Astrocyte of the cerebellum (primary cell): ENCODE measurements at regions not wholly inside any gene's neighbourhood (a gene's known extent, or its start where the extent isn't known, plus 50 kb on each side); places are given as distances from the start of the nearest gene placed in this dataset.

Source experiments
- DNase-seq: peaks from one replicate; pipeline ENCODE4 v3.0.0-alpha.2; 2011; ENCODE audit warnings: low read depth
- H3K4me3 ChIP-seq: 2 replicates; pipeline ENCODE4 v1.5.1; 2011; ENCODE audit warnings: mild to moderate bottlenecking, low read depth, low read length, moderate library complexity
- in situ Hi-C: cut with HindIII; loops from 2 replicates; pipeline ENCODE4 v1.10.0; 2017; ENCODE audit warnings: low sequenced_read_pairs
- TF ChIP-seq, protein P1 (sequence below): IDR thresholded peaks from 2 replicates; pipeline ENCODE4 v1.5.1; 2012; ENCODE audit warnings: low read length, low read depth, moderate library complexity, mild to moderate bottlenecking; ENCODE audit errors: missing control alignments

GRCh38 chr12:115708801-115709200, 568.7 kb downstream of the MED13L start:
- TF ChIP-seq, protein P1, sequence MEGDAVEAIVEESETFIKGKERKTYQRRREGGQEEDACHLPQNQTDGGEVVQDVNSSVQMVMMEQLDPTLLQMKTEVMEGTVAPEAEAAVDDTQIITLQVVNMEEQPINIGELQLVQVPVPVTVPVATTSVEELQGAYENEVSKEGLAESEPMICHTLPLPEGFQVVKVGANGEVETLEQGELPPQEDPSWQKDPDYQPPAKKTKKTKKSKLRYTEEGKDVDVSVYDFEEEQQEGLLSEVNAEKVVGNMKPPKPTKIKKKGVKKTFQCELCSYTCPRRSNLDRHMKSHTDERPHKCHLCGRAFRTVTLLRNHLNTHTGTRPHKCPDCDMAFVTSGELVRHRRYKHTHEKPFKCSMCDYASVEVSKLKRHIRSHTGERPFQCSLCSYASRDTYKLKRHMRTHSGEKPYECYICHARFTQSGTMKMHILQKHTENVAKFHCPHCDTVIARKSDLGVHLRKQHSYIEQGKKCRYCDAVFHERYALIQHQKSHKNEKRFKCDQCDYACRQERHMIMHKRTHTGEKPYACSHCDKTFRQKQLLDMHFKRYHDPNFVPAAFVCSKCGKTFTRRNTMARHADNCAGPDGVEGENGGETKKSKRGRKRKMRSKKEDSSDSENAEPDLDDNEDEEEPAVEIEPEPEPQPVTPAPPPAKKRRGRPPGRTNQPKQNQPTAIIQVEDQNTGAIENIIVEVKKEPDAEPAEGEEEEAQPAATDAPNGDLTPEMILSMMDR, result no peak
- in situ Hi-C loops, result no loop called here
- no peak overlapping the region for H3K4me3 ChIP-seq
- DNase-seq, result no peak

GRCh38 chr12:115700896-115701465, 576.5 kb downstream of the MED13L start:
- TF ChIP-seq, protein P1, result no peak
- in situ Hi-C loops, result no loop called here
- DNase-seq, result no peak
- H3K4me3 ChIP-seq, result no peak overlapping the region

DNA sequence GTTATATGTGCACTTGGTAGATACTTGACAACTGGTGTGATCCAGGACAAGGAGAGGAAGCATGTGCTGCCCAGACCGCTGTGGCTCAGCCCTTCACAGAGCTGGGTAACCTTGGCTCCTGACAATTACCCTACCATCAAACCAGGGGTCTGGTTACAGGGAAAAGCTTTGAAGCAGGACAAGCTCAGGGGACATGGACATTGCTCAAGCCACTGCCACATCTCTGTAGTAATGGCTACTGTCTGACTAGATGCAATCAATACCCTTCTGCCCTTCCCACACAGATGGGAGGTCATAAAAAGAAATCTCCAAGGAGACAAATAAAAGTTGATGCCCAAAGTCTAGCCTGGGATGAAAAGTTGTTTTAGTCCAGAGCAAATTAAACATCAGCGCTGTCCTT, 577.4 kb downstream of the MED13L start:
- no peak overlapping the region for H3K4me3 ChIP-seq
- no peak for DNase-seq
- in situ Hi-C loops, result no loop called here
- TF ChIP-seq, protein P1, result no peak

GRCh38 chr12:115698257-115698656, 579.2 kb downstream of the MED13L start:
- H3K4me3 ChIP-seq, result no peak overlapping the region
- TF ChIP-seq, protein P1, result no peak
- in situ Hi-C loops, result no loop called here
- DNase-seq, result no peak

GRCh38 chr12:115697340-115697739, 580.2 kb downstream of the MED13L start:
- no peak overlapping the region for H3K4me3 ChIP-seq
- DNase-seq, result no peak
- TF ChIP-seq, protein P1, result no peak
- in situ Hi-C loops, result no loop called here

DNA sequence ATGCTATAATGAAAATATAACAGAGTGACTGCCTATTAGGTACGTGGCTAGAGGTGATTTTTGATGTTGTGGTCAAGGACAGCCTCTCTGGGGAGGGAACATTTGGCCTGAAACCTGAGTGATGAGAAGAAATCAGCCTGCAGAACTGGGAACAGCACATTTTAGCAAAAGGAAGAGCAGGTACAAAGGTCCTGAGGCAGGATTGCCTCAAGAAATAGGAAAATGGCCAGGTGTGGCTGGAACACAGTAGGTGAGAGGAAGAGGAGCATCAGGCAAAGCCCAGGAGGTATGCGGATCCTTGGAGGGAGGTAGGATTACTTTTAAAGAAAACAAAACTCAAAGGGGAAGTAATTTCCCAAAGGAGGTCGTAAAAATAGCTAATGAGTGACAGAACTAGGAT, 582.9 kb downstream of the MED13L start:
- in situ Hi-C loops, result no loop called here
- DNase-seq, result no peak
- TF ChIP-seq, protein P1, result no peak

More for the DNA sequence above, 582.9 kb downstream of the MED13L start:
- no peak overlapping the region for H3K4me3 ChIP-seq
